ENCODE measurements at regions not wholly inside any gene's neighbourhood (a gene's known extent, or its start where the extent isn't known, plus 50 kb on each side); places are given as distances from the start of the nearest gene placed in this dataset.

- no peak for TF ChIP-seq POLR2AphosphoS5 (IDR thresholded peaks at IDR 0.05; ENCODE audit: low read depth, low read length)
- no peak for TF ChIP-seq POLR2A (IDR thresholded peaks at IDR 0.05; ENCODE audit: low read depth, low read length)
These were observed 105.2 kb upstream of the ITGA1 start for GRCh38 chr5:52682492-52682891.

Measured in GM12892 (cell line).